Stromal cell of bone marrow (primary cell): ENCODE measurements at regions not wholly inside any gene's neighbourhood (a gene's known extent, or its start where the extent isn't known, plus 50 kb on each side); places are given as distances from the start of the nearest gene placed in this dataset.
"Not testable (repeated sequence)": the region's sequence is repeated elsewhere in the genome, so short reads cannot be mapped to it uniquely, and the experiment has no call there.

Experiments
- DNase-seq: peaks from one replicate; pipeline ENCODE4 v3.0.0-alpha.2; 2012; ENCODE audit warnings: low read depth

DNA sequence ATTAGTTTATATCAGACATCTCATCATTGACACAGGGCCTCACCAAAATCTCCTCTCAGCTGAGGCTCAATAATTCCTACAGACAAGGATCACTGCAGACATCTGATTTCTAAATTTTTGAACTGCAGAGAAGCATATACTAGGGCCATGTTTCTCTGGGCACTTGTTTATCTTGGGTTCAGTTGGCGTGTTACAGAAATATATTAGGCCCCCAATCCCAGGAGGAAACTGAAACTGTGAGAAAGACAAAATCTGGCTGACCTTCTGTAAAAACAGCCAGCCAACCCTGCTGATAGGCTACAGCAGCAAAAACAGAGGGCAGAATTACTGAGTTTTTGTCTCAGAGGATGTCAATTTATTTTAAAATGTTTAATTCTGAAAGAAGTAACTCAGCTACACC, 634.6 kb downstream of the ETNK1 start:
- no peak for DNase-seq

DNA sequence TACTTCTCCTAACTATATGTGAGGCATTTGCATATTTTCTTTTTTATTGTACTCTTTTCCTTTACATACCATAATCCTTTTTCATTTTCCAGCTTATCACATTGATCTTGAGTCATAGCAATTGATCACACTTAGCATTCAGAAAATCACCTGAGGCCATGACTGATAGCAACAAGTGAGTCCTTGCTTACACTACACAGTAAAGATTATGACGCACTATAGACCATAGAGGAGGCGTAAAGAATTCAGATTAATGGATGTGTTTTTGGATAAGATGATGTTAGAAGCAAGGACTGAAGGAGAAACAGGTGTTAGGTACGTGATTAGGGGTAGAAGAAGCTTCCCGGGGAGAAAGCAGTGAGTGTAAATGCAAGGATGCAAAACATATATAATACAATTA, 637.7 kb downstream of the ETNK1 start:
- DNase-seq, result no peak

DNA sequence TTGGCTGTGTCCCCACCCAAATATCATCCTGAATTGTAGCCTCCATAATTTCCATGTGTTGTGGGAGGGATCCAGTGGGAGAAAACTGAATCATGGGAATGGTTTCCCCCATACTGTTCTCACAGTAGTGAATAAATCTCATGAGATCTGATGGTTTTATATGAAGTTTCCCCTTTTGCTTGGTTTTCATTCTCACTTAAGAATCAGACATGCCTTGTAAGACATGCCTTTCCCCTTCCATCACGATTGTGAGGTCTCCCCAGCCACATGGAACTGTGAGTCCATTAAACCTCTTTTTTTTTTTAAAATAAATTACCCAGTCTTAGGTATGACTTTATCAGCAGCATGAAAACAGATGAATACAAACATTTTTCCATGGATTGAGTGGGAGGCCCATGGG, 652.9 kb downstream of the ETNK1 start:
- no peak for DNase-seq

DNA sequence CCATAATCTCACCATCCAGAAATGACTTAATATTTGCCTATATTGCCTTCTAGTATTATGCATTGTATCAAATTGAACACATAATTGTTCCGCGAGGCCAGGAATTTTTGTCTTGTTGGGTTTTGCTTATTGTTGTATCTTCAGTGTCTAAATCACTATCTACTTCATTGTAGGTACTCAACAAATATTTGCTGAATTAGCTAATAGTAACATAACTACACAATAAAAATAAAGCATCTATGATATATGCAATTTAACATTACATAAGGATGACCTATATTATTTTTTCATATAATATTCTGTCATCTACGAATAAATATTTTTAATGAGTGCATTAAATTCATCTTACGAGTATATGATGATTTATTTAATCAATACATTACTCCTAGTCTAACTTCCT, 656.3 kb downstream of the ETNK1 start:
- DNase-seq, result no peak

DNA sequence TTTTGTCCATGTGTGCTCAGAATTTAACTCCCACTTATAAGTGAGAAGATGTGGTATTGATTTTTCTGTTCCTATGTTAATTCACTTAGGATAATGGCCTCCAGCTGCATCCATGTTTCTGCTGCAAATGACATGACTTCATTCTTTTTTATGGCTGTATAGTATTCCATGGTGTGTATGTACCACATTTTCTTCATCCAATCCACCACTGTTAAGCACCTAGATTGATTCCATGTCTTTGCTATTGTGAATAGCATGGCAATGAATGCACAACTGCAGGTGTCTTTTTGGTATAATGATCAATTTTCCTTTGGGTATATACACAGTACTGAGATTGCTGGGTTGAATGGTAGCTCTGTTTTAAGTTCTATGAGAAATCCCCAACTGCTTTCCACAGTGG, 657.7 kb downstream of the ETNK1 start:
- no peak for DNase-seq

DNA sequence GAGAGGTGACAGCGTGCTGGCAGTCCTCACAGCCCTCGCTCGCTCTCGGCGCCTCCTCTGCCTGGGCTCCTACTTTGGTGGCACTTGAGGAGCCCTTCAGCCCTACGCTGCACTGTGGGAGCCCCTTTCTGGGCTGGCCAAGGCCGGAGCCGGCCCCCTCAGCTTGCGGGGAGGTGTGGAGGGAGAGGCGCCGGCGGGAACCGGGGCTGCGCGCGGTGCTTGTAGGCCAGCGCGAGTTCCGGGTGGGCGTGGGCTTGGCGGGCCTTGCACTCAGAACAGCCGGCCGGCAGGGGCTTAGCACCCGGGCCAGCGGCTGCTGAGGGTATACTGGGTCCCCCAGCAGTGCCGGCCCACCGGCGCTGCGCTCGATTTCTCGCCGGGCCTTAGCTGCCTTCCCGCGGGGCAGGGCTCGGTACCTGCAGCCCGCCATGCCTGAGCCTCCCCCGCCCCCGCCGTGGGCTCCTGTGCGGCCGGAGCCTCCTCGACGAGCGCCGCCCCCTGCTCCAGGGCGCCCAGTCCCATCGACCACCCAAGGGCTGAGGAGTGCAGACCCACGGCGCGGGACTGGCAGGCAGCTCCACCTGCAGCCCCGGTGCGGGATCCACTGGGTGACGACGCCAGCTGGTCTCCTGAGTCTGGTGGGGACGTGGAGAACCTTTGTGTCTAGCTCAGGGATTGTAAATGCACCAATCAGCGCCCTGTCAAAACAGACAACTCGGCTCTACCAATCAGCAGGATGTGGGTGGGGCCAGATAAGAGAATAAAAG, 661.0 kb downstream of the ETNK1 start:
- DNase-seq, result not testable (repeated sequence)

DNA sequence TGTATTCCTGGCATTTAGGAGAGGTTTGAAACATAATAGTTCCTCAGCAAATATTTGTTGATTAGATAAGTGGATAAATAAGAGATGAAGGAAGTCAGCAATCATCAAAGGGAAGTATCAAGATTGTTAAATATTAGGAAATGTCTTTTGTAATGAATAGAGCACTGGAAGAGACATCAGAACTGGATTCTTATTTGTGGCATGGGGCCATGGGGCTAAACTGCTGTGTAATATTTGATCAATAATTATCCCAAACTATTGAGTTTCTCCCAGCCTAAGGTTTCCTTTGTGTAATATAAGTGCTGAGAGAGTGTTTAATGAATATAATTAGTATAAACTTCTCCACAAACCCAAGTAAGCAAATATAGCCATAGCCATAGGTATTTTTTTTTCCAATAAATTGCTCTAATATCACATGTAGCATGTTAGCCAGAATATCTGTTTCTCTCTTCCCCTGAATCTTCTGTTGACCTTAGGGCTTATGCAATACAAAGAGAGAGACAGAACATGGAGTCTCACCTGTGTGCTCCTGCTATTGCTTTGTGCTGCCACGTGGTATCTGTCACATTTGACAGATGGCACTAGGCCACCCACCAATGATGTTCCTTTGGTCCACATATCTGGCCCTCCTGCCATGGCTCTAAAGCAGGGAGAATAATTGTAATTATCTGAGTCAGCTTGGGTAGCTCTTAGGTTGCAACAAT, 658.7 kb downstream of the SOX5 start:
- no peak for DNase-seq

DNA sequence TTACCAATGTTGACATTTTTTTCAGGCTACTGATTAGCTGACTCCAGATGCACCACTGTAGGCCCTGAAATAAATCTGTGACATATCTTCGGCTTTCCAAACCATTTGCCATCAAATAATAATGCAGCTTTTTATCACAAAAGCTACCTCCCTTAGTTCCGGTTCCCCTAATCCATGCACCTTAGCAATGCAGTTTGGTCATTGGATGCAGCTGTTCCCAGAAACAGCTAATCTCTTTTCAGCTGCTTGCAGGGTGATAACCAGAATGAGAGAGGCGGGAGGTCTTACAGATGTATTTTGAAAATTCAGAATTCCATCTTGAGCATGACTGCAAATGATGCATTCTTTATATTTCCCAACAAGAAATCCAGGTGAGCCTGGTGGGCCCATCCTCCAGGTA, 646.2 kb downstream of the SOX5 start:
- DNase-seq, result no peak

DNA sequence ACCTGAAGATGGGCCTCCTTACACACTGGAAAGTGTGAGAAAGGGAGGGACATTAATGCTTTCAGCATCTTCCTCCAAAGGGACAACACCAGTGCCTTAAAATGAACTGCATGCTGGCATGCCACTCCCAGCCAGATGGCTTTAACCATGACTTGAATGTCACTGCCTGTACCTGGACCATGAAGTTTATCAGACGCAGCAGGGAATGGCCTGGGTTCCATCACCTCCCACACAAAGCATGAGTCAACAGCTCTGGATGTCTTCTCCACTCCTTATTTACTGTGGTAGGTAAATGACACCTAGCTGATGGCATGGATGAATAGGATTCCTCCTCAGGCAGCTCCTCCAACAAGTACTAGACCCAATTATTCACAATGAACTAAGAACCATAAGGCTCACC, 645.6 kb downstream of the SOX5 start:
- no peak for DNase-seq

DNA sequence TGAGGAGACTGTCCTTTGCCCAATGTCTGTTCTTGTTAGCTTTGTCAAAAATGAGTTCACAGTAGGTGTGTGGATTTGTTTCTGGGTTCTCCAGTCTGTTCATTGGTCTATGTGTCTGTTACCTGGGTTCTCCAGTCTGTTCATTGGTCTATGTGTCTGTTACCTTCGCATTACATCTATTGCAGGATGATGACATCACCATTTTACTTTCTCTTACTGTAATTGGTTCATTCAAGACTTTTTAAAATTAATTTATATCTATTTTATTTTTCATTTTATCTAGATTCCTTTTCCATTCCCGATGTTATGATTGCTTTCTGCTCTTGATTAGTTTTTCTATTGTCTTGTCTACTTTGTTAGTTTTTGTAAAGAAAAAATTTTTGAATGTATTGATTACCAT, 615.5 kb downstream of the SOX5 start:
- DNase-seq, result no peak

DNA sequence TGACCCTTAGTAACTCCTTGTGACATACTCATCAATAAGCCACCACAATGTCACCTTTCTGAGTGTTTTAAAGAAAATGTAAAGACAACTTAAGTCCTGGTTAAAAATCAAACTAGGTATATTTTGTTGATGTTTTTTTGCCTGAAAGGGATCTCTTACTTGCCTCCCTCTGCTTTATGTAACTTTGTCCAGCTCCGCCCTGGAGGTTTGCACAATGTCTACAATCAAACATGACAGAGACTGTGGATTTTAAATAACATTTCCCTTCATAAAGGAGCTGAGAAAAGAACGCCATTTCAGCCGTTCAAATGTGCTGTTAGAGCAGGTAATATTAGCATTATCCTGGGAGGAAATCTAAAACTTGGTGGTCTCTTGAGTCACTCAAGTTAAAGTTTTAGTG, 613.9 kb downstream of the SOX5 start:
- no peak for DNase-seq

DNA sequence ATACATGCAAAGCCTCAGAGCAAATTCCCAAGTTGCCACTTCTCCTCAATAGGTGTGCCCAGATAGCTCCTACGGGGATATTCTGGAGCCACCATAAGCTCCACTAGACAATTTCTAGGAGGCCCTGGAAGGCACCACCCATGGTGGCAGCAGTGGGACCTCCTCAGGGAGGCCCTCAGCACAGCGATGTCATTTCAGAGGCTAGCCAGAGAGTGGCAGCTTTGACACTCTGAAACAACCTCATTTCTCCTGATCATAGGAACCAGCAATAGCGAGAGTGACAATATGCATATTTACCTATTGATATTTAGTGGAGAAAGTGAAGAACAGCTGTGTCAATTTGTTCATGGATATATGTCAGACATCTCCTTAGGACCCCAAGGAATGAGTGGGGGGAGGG, 612.3 kb downstream of the SOX5 start:
- no peak for DNase-seq

DNA sequence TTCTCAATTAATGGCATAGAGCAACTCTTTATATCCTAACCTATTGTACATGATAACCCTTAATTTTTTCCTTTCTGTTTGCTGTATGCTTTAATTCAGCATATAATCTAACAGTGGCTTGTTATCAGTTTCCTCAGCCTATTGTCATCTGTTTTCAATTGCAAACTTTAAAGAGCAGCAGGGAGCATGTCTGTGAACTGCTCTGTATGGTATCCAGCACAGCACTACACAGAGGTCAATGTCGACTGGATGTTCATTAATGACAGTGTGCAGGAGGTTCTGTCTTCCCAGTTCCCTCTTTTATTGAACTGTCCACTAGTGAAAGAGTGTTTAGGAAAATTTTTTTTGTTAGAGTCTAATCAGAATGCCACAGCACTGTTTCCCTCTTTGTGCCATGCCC, 609.1 kb downstream of the SOX5 start:
- DNase-seq, result no peak

DNA sequence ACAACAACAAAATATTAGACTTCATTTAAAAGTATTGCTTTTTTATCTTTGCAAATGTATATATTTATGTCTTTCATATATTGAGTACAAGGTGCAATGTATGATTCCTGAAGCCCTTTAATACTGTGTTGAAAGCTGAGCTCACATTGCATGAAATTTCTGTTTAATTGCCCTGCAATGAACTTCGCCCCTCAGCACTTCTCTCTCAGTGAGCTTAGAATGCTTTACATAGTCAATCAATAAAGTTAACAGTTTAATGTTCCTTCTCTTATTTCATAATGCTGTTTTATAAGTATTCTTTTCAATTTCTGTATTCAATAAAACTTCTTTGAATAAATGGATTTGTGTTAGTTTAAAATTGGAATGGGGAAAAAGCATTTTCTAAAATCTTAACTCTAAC, 607.1 kb downstream of the SOX5 start:
- DNase-seq, result no peak

DNA sequence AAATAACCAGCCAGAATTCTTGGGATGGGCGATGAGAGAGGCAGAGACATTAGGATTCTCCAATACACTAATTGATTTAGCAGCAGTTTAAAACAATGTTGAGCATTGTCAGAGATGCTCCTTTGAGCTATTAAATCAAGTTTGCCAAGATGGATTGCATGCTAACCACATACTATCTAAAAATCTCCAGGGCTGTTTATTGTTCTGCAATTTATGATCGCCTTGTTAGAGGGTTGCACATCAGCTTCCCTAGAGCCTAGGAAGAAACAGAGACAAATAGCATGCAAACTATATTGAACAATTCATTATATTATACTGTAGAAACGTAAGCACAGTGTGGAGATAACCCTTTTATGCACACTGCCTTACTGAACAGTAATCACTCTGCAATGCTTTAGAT, 599.9 kb downstream of the SOX5 start:
- DNase-seq, result no peak

DNA sequence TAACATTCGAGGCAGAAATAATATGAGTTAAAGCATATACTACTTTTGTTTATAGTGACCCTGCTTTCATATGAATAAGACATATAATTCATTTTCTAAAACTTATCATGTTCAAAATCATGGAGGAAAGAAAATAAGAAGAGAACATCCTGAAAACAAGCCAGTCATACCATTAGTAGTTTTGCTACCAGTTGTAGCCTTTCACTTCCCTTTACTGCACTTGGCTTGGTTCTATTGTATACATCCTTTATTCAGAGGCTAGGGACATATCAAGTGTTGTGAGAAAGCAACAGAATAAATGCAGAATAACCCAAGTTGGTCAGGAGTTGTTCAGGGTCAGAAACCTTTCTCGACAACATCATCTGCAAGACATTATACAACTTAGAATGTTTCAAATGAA, 598.7 kb downstream of the SOX5 start:
- no peak for DNase-seq

DNA sequence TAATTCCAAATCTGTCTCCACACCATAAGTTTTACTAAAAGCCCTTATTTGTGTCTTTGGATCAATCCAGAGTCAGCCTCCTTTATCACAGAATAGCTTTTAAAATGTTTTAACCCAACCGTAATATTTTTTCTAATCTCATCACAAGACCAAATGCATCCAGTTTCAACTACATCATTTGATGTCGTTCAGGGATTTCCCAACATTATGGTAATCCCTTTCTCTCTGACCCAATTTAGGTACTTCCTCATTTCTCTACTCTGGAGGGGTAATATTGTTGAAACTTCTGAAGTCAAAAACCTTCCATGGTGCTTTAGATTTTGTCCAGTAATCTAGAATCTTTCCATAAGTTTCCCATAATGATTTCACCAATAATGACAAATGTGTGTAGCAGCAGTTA, 596.8 kb downstream of the SOX5 start:
- DNase-seq, result no peak

DNA sequence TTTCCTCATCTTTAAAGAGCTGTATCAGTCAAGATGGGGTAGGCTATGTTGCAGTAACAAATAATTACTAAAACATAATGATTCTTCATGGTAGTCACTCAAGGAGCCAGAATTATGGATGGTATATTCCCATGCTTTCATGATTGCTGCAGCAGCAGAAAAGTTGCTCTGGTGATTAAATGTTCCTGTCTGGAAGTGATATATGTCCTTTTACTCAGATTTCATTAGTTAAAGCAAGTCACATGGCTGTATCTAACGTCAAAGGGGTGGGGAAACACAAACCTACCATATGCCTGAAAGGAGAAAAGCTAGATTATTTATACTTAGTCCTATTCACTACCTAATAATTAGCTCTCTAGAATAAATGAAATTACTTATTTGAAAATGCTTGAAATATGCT, 594.7 kb downstream of the SOX5 start:
- DNase-seq, result no peak

DNA sequence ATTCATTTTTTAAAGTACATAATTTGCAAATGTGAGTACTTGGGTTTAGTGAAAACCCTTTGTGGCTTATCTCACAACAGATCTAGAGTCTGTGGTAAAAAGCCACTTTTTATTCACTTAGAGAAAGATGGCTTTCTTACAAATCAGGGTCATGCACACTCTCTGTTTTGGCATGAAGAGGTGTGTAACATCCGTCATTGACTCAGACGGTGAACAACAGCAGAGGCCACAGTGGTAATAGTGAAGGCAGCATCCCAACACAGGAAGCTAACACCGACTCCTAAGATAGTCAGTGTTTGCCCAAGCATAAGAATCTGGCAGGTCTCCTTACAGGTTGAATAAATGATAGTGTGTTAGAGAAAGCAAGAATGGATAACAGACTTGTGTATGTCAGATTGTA, 593.0 kb downstream of the SOX5 start:
- no peak for DNase-seq

DNA sequence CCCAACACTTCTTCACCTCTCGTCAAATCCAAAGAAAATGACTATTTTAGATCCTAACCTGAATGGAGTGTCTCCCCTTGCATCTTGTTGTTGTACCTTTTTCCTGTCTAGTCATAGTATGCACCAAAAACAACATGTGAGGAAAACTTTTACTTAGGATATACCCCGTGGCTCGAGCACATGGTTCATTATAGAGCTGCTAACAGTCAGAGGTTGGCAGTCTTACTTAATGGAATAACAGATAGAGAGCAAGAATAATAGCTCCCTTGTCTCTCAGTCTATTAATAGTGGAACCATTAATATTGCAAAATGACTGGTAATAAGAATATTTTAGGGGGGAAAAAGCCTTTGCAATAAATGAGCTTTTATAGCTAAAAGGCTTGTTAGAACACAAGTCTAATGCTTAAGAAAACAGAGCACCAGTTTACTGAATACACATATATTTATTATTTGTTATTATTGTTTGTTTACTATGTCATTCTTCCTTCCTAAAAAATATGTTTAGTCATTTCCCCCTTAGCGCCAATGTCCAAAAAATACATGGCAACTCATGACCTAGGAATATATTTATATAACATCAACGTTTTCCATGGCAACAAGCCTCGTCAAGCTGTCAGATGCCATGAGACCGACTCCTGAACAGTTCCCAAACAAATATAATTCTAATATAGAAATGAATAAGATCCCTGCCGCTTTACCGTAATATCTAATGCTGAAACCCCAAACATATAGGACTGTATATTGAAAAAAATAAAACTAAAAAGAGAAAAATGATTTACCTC, 592.4 kb downstream of the SOX5 start:
- no peak for DNase-seq

DNA sequence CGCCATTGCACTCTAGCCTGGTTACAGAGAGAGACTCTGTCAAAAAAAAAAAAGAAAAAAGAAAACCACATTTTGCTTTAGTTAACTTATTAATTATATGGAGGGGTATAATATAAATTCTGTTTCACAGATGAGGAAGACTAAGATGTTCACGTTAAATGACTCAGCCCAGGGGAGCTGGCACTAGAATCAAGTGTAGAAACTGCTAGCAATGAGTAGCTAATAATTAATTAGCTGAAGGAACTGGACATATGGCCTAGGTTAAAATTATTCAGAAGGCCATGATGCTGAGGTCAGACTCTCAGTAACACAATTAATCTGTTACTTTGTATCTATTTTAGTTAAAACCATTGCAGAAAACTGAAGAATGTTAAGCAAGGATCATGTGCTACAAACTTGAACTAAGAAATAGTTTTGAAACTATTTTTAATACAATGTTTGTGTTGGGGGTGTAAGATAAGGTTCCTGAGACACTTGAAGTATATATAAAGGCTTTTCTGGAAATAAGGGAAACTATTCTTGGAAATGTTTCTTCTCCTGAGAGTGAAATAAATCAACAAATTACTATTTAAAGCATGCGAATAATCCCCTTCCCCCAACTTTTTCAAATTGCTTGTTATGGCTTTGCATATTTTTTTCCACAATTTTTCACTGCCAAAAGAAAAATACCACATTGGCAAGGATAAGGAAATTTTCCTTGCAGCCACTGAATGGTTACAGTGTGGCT, 589.3 kb downstream of the SOX5 start:
- peak; percentile 3 for DNase-seq

DNA sequence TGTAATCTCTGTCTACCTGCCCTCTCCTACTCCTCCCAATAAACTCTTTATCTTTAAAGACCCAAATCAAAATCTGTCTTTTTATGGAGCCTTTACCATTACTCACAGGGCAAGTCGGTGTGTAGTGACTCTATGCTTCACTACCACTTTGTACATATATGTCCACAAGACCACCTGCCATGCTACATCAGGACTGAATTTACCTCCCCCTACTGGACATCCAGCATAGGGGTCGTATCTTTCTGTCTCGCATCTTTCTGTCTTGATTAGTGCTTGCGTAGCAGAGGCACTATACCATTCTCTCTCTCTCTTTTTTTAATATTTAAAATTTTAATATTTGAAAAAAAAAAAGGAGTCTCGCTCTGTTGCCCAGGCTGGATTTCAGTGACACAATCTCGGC, 587.5 kb downstream of the SOX5 start:
- DNase-seq, result no peak

DNA sequence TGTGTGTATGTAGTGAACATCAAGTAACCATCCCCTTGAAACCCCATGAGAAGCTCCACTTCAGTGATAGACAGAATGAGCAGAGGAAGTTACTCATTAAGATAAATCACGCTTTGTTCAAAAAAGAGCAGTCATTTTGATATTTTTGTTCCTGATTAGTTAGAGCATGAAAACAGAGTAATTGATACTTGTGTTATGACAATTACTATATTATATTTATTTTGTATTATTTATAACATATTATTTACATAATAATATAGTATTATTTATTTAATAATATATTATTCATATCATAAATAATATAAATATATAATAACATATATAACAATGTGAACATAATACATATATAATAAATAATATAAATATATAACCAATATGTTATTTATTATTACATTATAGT, 580.9 kb downstream of the SOX5 start:
- no peak for DNase-seq
